OCI-LY3 (cell line): ENCODE measurements at regions not wholly inside any gene's neighbourhood (a gene's known extent, or its start where the extent isn't known, plus 50 kb on each side); places are given as distances from the start of the nearest gene placed in this dataset.

ENCODE experiments used
- H2AFZ ChIP-seq: fragments of 200-600, 300-600 bp; shearing (Covaris generic); 2 replicates; pipeline ENCODE4 v1.6.0; 2014; ENCODE audit warnings: antibody characterized with exemption, low read depth, low read length
- H3K27ac ChIP-seq: fragments of 200-600, 300-600 bp; sonication (generic); 2 replicates; pipeline ENCODE4 v1.5.1; 2014; ENCODE audit warnings: mild to moderate bottlenecking, low read length, moderate library complexity, mixed read lengths
- H3K27me3 ChIP-seq: fragments of 200-600, 300-600 bp; sonication (generic); 2 replicates; pipeline ENCODE4 v1.6.1; 2014; ENCODE audit warnings: low read depth, low read length, mixed read lengths
- H3K36me3 ChIP-seq: fragments of 200-600, 300-600 bp; sonication (generic); replicated peaks from 2 replicates; pipeline ENCODE3; 2014; ENCODE audit warnings: low read depth, low read length, mixed read lengths
- H3K4me1 ChIP-seq: fragments of 300-600, 200-600 bp; sonication (generic); 2 replicates; pipeline ENCODE4 v1.6.1; 2014; ENCODE audit warnings: low read length, mixed read lengths
- H3K4me2 ChIP-seq: fragments of 200-600, 300-600 bp; sonication (generic); 2 replicates; pipeline ENCODE4 v1.6.1; 2014; ENCODE audit warnings: low read length, mixed read lengths
- H3K4me3 ChIP-seq: fragments of 300-600, 200-600 bp; sonication (generic); 2 replicates; pipeline ENCODE4 v1.5.1; 2014; ENCODE audit warnings: antibody characterized with exemption, mild to moderate bottlenecking, low read length, moderate library complexity
- H3K79me2 ChIP-seq: fragments of 300-600, 200-600 bp; shearing (Covaris generic); 2 replicates; pipeline ENCODE4 v1.6.1; 2014; ENCODE audit warnings: mild to moderate bottlenecking, low read length, mixed read lengths
- H3K9ac ChIP-seq: fragments of 300-600, 200-600 bp; shearing (Covaris generic); 2 replicates; pipeline ENCODE4 v1.6.0; 2014; ENCODE audit warnings: mild to moderate bottlenecking, low read length, moderate library complexity
- H3K9me3 ChIP-seq: fragments of 200-600, 300-600 bp; shearing (Covaris generic); 2 replicates; pipeline ENCODE4 v1.6.1; 2014; ENCODE audit warnings: low read length, mixed read lengths; ENCODE audit not compliant: insufficient read depth
- H4K20me1 ChIP-seq: fragments of 200-600, 300-600 bp; sonication (generic); 2 replicates; pipeline ENCODE4 v1.6.1; 2016; ENCODE audit warnings: low read length, mixed read lengths; ENCODE audit not compliant: insufficient read depth
- CTCF ChIP-seq: fragments of 200-600, 300-600 bp; sonication (generic); IDR thresholded peaks from 2 replicates; pipeline ENCODE4 v1.5.1; 2014; ENCODE audit warnings: antibody characterized with exemption, low read length, low read depth
- EZH2phosphoT487 ChIP-seq: fragments of 200-600 bp; shearing (Covaris generic); IDR thresholded peaks from 2 replicates; pipeline ENCODE4 v1.6.1; 2018; ENCODE audit warnings: antibody characterized with exemption, mixed run types, low read depth

GRCh38 chr4:85367815-85368214, 107.1 kb upstream of the ARHGAP24 start:
- Histone ChIP-seq H3K4me3 (no peak overlapping the region), H4K20me1 (no peaks in the 10 kb centered on the region), H3K9ac (no peak overlapping the region), H3K79me2 (no peaks in the 10 kb centered on the region), H3K9me3 (no peaks in the 10 kb centered on the region), H3K4me1 (peaks cover 19% of the 10 kb centered on the region), H3K27me3 (no peaks in the 10 kb centered on the region), H3K27ac (no peak overlapping the region), H3K4me2 (no peak overlapping the region), H3K36me3 (no peaks in the 10 kb centered on the region), H2AFZ (no peak overlapping the region)
- TF ChIP-seq CTCF (no peak), EZH2phosphoT487 (no peak)

- H4K20me1 ChIP-seq, result no peaks in the 10 kb centered on the region
- H3K9me3 ChIP-seq, result no peaks in the 10 kb centered on the region
- no peak overlapping the region for H3K4me3 ChIP-seq
- H3K79me2 ChIP-seq, result no peaks in the 10 kb centered on the region
- H3K4me1 ChIP-seq, result peaks cover 19% of the 10 kb centered on the region
- H3K27ac ChIP-seq, result no peak overlapping the region
- H3K4me2 ChIP-seq, result no peak overlapping the region
- no peak overlapping the region for H3K9ac ChIP-seq
- H3K27me3 ChIP-seq, result no peaks in the 10 kb centered on the region
- H2AFZ ChIP-seq, result no peak overlapping the region
- no peak for TF ChIP-seq EZH2phosphoT487
- TF ChIP-seq CTCF, result no peak
- H3K36me3 ChIP-seq, result no peaks in the 10 kb centered on the region
Observed at GRCh38 chr4:85368240-85368639, 106.7 kb upstream of the ARHGAP24 start.

GRCh38 chr4:85368932-85369331, 106.0 kb upstream of the ARHGAP24 start:
- peak overlapping the region; percentile 23 for H3K4me2 ChIP-seq
- no peak overlapping the region for H3K4me3 ChIP-seq
- no peaks in the 10 kb centered on the region for H4K20me1 ChIP-seq
- peaks cover 19% of the 10 kb centered on the region for H3K4me1 ChIP-seq
- no peak overlapping the region for H3K27ac ChIP-seq
- no peaks in the 10 kb centered on the region for H3K36me3 ChIP-seq
- H3K9ac ChIP-seq, result no peak overlapping the region
- no peak for TF ChIP-seq EZH2phosphoT487
- TF ChIP-seq CTCF, result no peak
- H3K79me2 ChIP-seq, result no peaks in the 10 kb centered on the region
- H3K9me3 ChIP-seq, result no peaks in the 10 kb centered on the region
- no peaks in the 10 kb centered on the region for H3K27me3 ChIP-seq
- H2AFZ ChIP-seq, result peak overlapping the region; percentile 69; the same call in 1 of the 2 replicates

GRCh38 chr4:85369703-85370380, 105.1 kb upstream of the ARHGAP24 start:
- peak overlapping the region; percentile 18; the same call in 1 of the 2 replicates for H3K4me3 ChIP-seq
- H4K20me1 ChIP-seq, result no peaks in the 10 kb centered on the region
- peak overlapping the region; percentile 67; the same call in 1 of the 2 replicates for H2AFZ ChIP-seq
- H3K4me2 ChIP-seq, result peak overlapping the region; percentile 58
- H3K4me1 ChIP-seq, result peaks cover 19% of the 10 kb centered on the region
- H3K27me3 ChIP-seq, result no peaks in the 10 kb centered on the region
- TF ChIP-seq EZH2phosphoT487 (no peak), CTCF (no peak)
- no peak overlapping the region for H3K27ac ChIP-seq
- no peaks in the 10 kb centered on the region for H3K9me3 ChIP-seq
- H3K79me2 ChIP-seq, result no peaks in the 10 kb centered on the region
- H3K36me3 ChIP-seq, result no peaks in the 10 kb centered on the region
- no peak overlapping the region for H3K9ac ChIP-seq
